OCI-LY3 (cell line): ENCODE measurements at regions not wholly inside any gene's neighbourhood (a gene's known extent, or its start where the extent isn't known, plus 50 kb on each side); places are given as distances from the start of the nearest gene placed in this dataset.

Source experiments
- H2AFZ ChIP-seq: fragments of 200-600, 300-600 bp; shearing (Covaris generic); 2 replicates; pipeline ENCODE4 v1.6.0; 2014; ENCODE audit warnings: antibody characterized with exemption, low read depth, low read length
- H3K27ac ChIP-seq: fragments of 200-600, 300-600 bp; sonication (generic); 2 replicates; pipeline ENCODE4 v1.5.1; 2014; ENCODE audit warnings: mild to moderate bottlenecking, low read length, moderate library complexity, mixed read lengths
- H3K27me3 ChIP-seq: fragments of 200-600, 300-600 bp; sonication (generic); 2 replicates; pipeline ENCODE4 v1.6.1; 2014; ENCODE audit warnings: low read depth, low read length, mixed read lengths
- H3K36me3 ChIP-seq: fragments of 200-600, 300-600 bp; sonication (generic); replicated peaks from 2 replicates; pipeline ENCODE3; 2014; ENCODE audit warnings: low read depth, low read length, mixed read lengths
- H3K4me1 ChIP-seq: fragments of 300-600, 200-600 bp; sonication (generic); 2 replicates; pipeline ENCODE4 v1.6.1; 2014; ENCODE audit warnings: low read length, mixed read lengths
- H3K4me2 ChIP-seq: fragments of 200-600, 300-600 bp; sonication (generic); 2 replicates; pipeline ENCODE4 v1.6.1; 2014; ENCODE audit warnings: low read length, mixed read lengths
- H3K4me3 ChIP-seq: fragments of 300-600, 200-600 bp; sonication (generic); 2 replicates; pipeline ENCODE4 v1.5.1; 2014; ENCODE audit warnings: antibody characterized with exemption, mild to moderate bottlenecking, low read length, moderate library complexity
- H3K79me2 ChIP-seq: fragments of 300-600, 200-600 bp; shearing (Covaris generic); 2 replicates; pipeline ENCODE4 v1.6.1; 2014; ENCODE audit warnings: mild to moderate bottlenecking, low read length, mixed read lengths
- H3K9ac ChIP-seq: fragments of 300-600, 200-600 bp; shearing (Covaris generic); 2 replicates; pipeline ENCODE4 v1.6.0; 2014; ENCODE audit warnings: mild to moderate bottlenecking, low read length, moderate library complexity
- H3K9me3 ChIP-seq: fragments of 200-600, 300-600 bp; shearing (Covaris generic); 2 replicates; pipeline ENCODE4 v1.6.1; 2014; ENCODE audit warnings: low read length, mixed read lengths; ENCODE audit not compliant: insufficient read depth
- H4K20me1 ChIP-seq: fragments of 200-600, 300-600 bp; sonication (generic); 2 replicates; pipeline ENCODE4 v1.6.1; 2016; ENCODE audit warnings: low read length, mixed read lengths; ENCODE audit not compliant: insufficient read depth
- EZH2phosphoT487 ChIP-seq: fragments of 200-600 bp; shearing (Covaris generic); IDR thresholded peaks from 2 replicates; pipeline ENCODE4 v1.6.1; 2018; ENCODE audit warnings: antibody characterized with exemption, mixed run types, low read depth
- TF ChIP-seq, protein P1 (sequence below): fragments of 200-600, 300-600 bp; sonication (generic); IDR thresholded peaks from 2 replicates; pipeline ENCODE4 v1.5.1; 2014; ENCODE audit warnings: antibody characterized with exemption, low read length, low read depth

DNA sequence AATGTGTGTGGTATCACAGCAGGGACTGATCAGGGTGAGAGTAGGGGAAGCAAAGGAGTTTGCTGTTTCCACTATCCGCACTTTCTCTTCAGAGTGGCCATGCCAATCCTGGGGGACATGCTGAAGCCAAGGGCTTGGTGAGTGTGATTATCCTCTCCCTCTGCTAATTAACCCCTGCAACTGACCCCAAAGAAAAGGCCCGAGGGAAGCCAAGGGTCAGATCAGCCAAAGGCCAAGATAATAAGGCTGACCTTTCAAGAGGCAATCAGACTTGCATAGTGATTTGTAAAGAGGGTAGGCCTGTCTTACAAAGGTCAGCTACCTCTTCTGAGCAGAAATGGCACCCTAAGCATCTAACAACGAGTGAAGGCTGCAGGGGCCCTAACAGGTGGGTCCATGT is 420.5 kb upstream of the CPEB2 start:
- no peak overlapping the region for H3K4me2 ChIP-seq
- no peak overlapping the region for H2AFZ ChIP-seq
- TF ChIP-seq, protein P1, sequence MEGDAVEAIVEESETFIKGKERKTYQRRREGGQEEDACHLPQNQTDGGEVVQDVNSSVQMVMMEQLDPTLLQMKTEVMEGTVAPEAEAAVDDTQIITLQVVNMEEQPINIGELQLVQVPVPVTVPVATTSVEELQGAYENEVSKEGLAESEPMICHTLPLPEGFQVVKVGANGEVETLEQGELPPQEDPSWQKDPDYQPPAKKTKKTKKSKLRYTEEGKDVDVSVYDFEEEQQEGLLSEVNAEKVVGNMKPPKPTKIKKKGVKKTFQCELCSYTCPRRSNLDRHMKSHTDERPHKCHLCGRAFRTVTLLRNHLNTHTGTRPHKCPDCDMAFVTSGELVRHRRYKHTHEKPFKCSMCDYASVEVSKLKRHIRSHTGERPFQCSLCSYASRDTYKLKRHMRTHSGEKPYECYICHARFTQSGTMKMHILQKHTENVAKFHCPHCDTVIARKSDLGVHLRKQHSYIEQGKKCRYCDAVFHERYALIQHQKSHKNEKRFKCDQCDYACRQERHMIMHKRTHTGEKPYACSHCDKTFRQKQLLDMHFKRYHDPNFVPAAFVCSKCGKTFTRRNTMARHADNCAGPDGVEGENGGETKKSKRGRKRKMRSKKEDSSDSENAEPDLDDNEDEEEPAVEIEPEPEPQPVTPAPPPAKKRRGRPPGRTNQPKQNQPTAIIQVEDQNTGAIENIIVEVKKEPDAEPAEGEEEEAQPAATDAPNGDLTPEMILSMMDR = no peak
- no peak for TF ChIP-seq EZH2phosphoT487
- no peaks in the 10 kb centered on the region for H3K36me3 ChIP-seq
- no peaks in the 10 kb centered on the region for H3K79me2 ChIP-seq
- no peak overlapping the region for H3K4me3 ChIP-seq
- no peak overlapping the region for H3K9ac ChIP-seq
- no peaks in the 10 kb centered on the region for H3K27me3 ChIP-seq
- H3K27ac ChIP-seq = no peak overlapping the region
- H3K4me1 ChIP-seq = peaks cover 28% of the 10 kb centered on the region
- no peaks in the 10 kb centered on the region for H4K20me1 ChIP-seq
- no peaks in the 10 kb centered on the region for H3K9me3 ChIP-seq

DNA sequence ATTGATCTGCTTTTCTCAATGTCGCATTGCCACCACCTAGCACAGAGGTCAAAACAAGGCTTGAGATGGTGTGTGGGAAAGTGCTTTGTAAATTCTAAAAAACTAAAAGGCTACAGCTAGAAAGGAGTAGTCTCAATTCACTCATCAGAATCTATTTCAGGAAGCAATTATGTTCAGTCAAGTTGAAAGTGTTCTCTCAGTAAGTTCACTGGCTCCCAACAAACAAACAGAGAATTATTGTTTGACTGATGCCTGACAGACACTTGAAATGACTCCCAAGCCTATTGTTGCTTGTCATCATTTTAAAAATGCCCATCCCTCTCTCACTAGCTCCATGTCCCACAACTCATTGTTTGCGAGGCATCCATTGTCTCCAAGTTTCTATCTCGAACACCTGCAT is 419.6 kb upstream of the CPEB2 start:
- Histone ChIP-seq H3K9me3 (no peaks in the 10 kb centered on the region), H3K79me2 (no peaks in the 10 kb centered on the region), H3K4me3 (no peak overlapping the region), H3K27me3 (no peaks in the 10 kb centered on the region), H3K4me1 (peaks cover 28% of the 10 kb centered on the region), H3K4me2 (peak overlapping the region; percentile 72; the same call in 1 of the 2 replicates), H3K27ac (no peak overlapping the region), H3K36me3 (no peaks in the 10 kb centered on the region), H2AFZ (no peak overlapping the region), H3K9ac (no peak overlapping the region), H4K20me1 (no peaks in the 10 kb centered on the region)
- TF ChIP-seq EZH2phosphoT487 = no peak
- TF ChIP-seq, protein P1 = no peak

DNA sequence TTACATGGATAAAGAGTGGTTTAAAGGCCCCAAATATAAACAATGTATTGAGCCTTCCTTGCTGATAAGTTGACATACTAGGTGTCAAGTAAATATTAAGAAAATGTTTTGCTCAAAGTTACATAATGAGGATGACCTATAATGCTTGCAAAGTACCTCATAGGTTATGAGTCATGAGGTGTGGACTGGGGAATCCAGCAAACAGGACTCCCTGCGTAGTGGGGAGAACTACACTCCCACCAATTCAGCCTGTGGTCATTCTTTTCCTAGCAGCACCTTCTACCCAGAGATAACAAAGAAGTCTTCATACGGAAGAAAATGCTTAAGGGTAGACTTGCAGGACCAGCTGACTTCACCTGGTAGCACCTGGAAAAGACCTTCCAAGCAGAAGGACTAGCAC is 418.9 kb upstream of the CPEB2 start:
- H3K9ac ChIP-seq = peak overlapping the region; percentile 11; the same call in 1 of the 2 replicates
- H3K79me2 ChIP-seq = no peaks in the 10 kb centered on the region
- H3K36me3 ChIP-seq = no peaks in the 10 kb centered on the region
- H2AFZ ChIP-seq = peak overlapping the region; percentile 35; the same call in 1 of the 2 replicates
- H3K4me1 ChIP-seq = peaks cover 28% of the 10 kb centered on the region
- peak overlapping the region; percentile 72 for H3K4me2 ChIP-seq
- no peaks in the 10 kb centered on the region for H3K9me3 ChIP-seq
- H3K27ac ChIP-seq = peak overlapping the region; percentile 32
- H4K20me1 ChIP-seq = no peaks in the 10 kb centered on the region
- H3K27me3 ChIP-seq = no peaks in the 10 kb centered on the region
- peak overlapping the region; percentile 55 for H3K4me3 ChIP-seq
- no peak for TF ChIP-seq EZH2phosphoT487
- TF ChIP-seq, protein P1 = no peak

DNA sequence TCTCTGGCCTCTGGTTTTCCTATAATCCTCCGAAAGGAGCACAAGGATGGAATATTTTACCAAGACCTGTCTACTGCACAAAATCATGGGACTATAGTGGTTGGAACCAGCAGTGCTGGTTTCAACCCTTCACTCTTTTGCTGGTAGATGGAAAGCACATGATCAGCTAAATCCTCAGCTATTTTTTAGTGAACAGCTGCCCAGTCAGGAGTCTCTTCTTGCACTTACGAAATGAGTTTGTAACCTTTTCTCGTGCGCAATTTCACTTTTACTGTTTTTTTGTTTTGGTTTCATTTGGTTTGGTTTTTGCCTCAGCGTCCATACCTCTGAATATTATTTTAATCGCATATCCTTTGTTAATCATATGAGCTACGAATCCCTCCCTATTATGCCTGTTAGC is 418.5 kb upstream of the CPEB2 start:
- no peak for TF ChIP-seq EZH2phosphoT487
- TF ChIP-seq, protein P1 = no peak
- Histone ChIP-seq H3K27me3 (no peaks in the 10 kb centered on the region), H3K9me3 (no peaks in the 10 kb centered on the region), H3K9ac (peak overlapping the region; percentile 11; the same call in 1 of the 2 replicates), H3K4me1 (peaks cover 28% of the 10 kb centered on the region), H3K4me3 (peak overlapping the region; percentile 55), H3K79me2 (no peaks in the 10 kb centered on the region), H3K4me2 (peak overlapping the region; percentile 72), H4K20me1 (no peaks in the 10 kb centered on the region), H3K27ac (peak overlapping the region; percentile 32), H2AFZ (peak overlapping the region; percentile 35; the same call in 1 of the 2 replicates), H3K36me3 (no peaks in the 10 kb centered on the region)
